ENCODE measurements at regions not wholly inside any gene's neighbourhood (a gene's known extent, or its start where the extent isn't known, plus 50 kb on each side); places are given as distances from the start of the nearest gene placed in this dataset.
A peak's percentile ranks its signal among the peaks of the same experiment; 100 is the strongest.
"Not testable (repeated sequence)": the region's sequence is repeated elsewhere in the genome, so short reads cannot be mapped to it uniquely, and the experiment has no call there.

DNA sequence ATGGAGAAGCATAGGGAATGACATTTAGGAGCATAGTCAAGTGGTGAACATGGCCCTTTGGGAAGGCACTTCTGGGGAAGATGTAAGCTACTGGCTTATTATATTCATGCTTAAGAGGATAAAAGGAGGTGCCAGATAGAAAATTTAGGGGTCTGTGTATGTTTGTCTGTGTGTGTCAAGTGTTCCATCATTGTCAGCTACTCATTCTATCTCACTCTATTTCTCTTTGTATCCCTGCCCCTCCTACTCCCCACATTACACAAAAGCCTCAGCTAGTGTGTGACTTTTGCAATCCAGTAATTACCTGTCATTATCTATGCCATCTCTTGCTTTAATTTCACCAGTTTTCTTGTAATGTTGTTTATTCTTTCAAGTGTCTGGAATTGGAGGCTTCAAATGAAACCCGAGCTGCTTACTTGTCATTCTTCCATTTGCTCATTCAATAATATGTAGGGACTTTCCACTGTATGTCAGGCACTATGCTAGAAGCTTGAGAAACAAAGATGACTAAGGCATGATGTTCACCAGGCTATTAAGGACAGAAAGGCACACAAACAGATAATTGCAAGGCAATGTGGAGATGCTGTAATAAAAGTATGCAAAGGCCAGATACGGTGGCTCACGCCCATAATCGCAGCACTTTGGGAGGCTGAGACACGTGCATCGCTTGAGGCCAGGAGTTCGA lies 229.8 kb upstream of the TEX13C start:
- no peak for DNase-seq

DNA sequence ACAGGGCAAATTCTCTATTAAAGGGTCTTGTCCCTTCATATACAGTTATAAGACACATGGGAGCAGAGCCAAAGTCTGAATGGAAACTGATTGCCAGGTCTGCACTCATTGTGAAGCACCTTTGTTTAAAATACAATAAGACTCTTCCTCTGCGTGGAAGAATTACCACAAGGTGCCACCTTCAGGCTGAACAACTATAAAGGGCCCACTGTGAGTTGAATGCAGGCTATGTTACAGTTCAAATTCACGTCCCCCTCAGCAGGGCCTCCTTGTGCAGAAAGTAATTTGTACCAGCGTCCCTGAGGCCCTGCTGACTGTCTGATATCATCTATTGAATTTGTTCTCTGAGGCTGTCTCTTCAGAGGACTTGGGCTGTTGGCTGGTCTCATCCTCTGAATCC lies 225.8 kb upstream of the TEX13C start:
- DNase-seq = no peak

DNA sequence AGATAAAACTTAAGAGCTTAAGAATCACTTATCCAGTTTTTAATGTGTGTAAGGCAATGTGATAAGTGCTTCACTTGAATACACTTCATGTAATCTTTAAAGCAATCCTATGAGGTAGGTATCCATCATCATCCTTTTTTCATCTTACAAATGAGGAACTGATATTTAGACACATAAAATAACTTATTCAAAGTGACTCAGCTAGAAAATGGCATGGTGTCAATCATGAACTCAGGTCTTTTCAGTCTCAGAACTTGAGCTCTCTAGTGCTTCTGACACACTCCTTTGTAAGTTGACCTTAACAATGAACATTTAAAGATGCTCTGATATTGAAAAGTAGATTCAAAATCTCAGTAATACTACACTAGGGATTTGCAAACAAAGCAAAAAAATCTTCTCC lies 224.8 kb upstream of the TEX13C start:
- DNase-seq = no peak

DNA sequence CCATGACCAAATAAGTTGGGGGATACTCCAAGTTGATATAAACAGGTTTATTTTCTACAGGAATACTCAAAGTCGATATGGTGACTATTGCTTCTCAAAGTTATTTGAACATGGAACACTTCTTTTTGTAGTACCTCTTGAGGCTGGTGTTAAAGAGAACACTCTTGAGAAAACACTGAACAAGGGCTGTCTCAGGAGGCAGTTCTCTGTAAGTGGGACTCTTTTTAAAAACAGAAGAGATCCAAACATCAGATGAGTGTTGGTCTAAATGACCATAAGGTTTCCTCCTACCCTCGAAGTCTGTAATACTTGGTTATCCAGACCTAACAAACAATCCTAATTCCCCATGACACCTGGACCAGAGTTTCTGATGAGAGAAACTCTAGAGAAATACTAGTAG lies 223.2 kb upstream of the TEX13C start:
- no peak for DNase-seq

DNA sequence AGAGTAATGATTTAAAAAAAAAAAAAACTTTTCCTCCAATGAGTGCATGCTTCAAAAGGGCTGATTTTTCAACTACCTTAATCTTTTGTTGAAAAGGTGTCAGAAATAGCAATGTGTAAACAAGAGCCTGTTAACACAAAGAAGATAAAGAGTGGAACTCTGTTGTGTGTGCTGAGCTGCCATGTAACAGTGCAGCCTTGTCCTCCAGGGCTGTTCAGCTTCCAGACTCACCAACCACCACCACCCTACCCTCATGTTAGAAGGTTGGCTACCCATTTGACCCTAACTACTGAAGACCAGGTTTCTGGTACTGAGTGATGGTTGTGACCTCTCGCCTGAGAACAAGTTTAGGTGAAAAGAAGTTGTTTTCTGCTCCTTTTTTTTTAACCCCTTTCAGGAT lies 222.8 kb upstream of the TEX13C start:
- DNase-seq = no peak

DNA sequence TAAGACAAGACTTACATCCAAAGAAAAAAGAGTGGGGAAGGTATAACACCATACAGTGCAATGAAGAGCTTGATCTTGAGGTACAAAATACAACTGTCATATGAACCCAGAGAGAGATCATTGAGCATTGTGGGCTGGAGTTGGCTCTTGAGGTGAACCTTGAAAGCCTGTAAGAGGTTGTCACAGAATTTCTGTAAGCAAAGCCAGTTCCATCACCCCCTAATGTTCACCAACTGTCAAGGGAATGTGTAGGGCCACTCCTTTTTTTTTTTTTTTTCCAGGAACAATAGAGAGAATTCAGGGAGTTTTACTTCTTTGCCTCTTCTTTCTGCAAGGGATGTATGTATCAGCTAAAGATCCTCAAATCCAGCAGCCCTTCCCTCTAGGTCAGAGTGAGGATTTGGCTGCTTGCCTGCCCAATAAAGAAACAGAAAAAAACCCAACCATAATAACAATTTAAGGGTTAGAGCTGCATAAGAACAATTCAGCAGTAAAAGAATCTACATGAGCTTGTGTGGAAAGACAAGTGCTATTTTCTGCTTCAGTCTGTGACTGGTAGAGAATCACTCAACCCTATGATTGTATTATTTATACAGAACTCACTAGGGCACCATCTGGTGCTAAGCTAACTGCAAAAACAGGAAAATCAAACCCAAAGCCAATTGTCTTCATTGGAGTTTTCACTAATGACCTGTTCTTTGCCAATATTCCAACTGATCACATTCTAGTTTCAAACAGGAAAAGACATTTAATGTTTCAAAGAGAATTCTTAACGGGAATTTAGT lies 217.5 kb upstream of the TEX13C start:
- DNase-seq = no peak

DNA sequence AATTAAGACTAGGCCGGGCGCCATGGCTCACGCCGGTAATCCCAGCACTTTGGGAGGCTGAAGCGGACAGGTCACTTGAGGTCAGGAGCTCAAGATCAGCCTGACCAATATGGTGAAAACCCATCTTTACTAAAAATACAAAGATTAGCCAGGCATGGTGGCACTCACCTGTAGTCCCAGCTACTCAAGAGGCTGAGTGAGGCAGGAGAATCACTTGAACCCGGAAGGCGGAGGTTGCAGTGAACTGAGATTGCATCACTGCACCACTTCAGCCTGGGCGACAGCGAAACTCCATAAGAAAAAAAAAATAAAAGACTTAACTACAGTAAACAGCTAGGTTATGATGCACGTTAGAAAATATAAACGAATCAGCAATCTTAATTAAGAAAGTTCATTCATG lies 216.0 kb upstream of the TEX13C start:
- no peak for DNase-seq

DNA sequence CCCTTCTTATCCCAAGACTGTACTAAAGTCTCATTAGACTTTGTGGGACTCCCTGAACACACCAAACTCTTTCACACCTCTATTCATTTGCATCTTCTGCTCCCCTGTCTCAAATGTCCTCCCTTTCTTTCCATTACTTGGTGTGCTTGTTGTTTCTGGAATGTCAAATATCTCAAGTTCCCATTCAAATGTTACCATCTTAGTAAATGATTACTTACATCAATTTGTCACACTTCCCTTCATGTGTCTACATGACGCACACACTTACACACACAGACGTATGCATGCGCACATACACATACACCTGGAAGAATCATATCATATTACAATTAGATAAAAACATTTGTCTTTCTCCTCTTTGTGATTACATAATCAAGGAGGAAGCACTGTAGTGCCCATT lies 210.8 kb upstream of the TEX13C start:
- DNase-seq = no peak

DNA sequence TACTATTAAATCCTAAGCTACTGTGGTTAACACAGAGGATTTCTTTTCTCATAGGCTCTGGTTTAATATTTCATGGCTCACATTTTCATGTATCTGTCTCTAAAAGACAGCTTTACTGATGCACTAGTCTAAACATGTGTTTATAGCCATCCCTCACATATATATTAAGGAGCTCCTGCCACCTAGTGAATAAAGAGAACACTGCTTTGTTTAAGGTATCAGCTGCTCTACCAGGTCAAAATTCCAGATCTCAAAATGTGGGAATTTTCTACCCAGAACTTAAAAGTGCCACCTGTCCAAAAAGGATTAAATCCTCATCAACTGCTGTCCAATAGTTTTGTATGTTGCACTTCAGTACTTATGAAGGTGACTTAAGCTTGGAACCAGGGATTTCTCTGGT lies 188.5 kb upstream of the TEX13C start:
- DNase-seq = peak; percentile 12

DNA sequence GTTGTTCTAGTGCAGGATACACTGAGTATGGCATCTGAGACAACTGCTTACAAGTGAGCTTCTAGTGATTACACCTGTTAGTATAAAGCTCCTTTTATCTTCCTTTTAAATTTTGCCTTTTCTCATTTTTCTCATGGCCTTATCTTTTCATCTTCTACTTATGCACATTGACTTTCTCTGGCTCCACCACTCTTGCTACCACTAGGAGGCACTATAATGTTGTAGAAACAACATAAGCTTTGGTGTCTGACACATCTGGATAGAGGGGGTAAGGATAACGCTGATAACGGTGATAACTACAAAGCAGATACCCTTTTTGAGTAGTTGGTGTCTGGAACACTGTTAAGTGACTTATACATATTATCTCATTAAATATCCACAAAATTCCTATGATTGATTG lies 187.4 kb upstream of the TEX13C start:
- no peak for DNase-seq

DNA sequence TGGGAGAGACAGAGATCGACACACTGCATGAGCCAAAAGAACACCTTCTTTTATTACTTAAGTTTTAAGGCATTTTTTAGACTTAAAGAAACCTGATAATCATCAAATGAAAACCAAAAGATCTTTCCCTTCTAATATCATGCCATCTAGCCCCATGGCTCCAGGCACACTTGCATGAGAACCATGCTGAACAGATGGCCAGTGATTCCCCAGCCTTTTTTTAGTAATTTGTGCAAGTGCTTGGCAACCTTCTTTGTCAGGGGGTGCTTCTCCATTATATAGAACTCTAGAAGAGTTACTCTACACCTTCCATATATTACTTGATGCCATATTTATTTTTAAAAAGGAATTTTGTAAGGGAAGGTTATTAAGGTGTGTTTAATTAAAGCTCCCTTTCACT lies 182.2 kb upstream of the TEX13C start:
- no peak for DNase-seq

DNA sequence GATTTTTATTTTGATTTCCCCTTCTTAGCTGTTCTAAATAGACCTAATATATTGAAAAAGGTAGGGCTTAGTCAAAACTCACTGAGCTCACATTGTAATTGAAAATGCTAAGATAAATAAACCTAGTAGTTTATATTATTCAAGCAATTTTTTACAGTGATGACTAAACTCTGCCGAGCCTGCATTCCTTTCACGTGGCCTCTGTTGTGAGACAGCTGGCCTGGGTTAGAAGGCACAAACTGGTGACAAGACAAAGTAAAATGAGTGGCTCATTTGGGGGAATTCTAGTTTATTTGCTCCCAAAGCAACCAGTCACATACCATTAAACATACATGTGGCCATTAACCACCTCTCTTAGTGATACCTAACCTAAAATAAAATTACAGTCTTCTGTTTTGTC lies 169.4 kb upstream of the TEX13C start:
- no peak for DNase-seq

DNA sequence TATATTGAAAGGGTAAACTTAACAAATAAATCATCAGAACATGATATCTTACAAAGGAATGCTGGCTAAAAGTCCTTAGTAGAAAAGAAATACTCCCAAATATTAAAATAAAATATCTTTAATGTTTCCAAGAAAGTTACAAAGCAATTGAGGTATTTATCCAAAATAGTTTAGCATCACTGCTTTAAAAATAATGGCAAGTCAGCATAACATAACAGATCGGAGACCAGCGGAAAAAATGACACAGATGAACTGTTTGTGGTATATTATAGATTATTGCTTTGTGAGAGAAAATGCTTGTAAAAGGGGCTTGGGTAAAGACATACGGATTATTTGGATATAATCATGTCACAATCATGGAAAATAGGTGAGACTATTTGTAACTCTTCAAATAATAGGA lies 168.5 kb upstream of the TEX13C start:
- DNase-seq = no peak

DNA sequence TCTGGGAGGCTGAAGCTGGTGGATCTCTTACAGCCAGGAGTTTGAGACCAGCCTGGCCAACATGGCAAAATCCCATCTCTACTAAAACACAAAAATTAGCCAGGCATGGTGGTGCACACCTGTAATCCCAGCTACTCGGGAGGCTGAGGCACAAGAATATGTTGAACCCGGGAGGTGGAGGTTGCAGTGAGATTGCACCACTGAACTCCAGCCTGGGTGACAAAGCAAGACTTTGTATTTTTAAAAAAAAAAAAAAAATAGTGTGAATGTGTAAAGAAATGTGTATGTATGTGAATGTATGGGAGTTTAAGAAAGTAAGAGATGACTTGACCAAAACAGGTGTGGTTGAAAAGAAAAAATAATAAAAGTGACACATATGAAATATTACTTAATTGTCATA lies 167.7 kb upstream of the TEX13C start:
- no peak for DNase-seq

DNA sequence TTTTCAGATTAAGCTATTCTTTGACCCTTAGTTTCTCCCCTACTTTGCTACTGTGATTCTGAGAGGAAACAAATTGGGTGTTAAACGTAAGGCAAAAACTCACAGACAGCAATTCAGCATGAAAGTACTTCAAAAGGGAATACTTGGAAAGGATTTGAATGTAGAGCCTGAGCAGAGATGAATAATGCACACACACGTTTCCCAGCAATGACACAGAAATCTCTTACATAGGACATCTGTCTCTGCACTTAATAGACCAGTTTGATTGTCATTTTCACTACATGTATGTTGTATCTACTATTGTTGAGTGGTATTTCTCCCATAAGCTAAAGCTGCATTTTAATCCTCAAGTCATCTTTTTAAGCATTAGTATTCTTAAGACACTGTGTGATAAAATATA lies 166.1 kb upstream of the TEX13C start:
- DNase-seq = no peak

DNA sequence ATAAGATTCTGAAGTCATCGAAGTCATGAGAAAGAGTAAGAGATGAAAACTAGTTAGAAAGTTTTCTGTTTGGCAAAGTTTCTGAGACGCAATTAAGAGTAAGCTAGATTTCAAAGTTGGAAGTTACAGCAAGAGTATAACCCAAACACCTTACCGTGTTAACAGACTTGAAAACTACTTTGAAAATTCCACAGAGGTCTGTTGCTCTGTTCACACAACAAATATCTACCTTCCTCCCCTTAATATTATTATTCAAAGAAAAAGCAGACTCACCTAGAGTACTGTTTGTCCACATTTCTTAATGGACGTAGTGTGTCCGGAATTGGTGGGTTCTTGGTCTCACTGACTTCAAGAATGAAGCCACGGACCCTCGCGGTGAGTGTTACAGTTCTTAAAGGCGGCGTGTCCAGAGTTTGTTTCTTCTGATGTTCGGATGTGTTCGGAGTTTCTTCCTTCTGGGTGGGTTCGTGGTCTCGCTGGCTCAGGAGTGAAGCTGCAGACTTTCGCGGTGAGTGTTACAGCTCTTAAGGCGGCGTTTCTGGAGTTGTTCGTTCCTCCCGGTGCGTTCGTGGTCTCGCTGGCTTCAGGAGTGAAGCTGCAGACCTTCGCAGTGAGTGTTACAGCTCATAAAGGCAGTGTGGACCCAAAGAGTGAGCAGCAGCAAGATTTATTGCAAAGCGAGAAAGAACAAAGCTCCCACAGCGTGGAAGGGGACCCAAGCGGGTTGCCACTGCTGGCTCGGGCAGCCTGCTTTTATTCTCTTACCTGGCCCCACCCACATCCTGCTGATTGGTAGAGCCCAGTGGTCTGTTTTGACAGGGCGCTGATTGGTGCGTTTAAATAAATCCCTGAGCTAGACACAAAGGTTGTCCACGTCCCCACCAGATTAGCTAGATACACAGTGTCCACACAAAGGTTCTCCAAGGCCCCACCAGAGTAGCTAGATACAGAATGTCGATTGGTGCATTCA lies 165.1 kb upstream of the TEX13C start:
- DNase-seq = not testable (repeated sequence)

DNA sequence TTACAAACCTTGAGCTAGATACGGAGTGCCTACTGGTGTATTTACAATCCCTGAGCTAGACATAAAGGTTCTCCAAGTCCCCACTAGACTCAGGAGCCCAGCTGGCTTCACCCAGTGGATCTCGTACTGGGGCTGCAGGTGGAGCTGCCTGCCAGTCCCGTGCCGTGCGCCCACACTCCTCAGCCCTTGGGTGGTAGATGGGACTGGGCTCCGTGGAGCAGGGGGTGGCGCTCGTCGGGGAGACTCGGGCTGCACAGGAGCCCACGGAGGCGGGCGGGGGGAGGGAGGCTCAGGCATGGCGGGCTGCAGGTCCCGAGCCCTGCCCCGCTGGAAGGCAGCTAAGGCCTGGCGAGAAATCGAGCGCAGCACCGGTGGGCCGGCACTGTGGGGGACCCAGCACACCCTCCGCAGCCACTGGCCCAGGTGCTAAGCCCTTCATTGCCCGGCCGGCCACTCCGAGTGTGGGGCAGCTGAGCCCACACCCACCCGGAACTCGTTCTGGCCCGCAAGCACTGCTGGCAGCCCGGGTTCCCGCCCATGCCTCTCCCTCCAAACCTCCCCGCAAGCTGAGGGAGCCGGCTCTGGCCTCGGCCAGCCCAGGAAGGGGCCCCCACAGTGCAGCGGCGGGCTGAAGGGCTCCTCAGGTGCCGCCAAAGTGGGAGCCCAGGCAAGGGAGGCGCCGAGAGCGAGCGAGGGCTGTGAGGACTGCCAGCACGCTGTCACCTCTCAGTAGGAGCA lies 164.2 kb upstream of the TEX13C start:
- not testable (repeated sequence) for DNase-seq

DNA sequence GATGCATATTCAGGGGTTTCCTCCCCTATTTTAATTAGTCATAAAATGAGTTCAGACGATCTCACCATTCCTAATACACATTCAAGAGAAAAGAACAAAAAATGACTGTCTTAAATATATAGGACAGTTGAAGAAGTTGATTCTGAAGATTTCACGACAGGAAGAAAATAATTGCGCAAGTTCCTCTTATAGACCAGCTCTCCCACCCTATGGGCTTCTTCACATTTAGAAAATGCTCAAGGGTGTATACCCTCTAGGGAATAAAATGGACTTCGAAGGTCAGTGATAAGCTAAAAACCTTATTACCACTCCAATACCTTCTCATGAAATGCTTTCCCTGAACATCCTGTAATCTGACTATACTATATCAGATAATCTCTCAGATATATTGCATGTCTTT lies 149.2 kb upstream of the TEX13C start:
- no peak for DNase-seq

DNA sequence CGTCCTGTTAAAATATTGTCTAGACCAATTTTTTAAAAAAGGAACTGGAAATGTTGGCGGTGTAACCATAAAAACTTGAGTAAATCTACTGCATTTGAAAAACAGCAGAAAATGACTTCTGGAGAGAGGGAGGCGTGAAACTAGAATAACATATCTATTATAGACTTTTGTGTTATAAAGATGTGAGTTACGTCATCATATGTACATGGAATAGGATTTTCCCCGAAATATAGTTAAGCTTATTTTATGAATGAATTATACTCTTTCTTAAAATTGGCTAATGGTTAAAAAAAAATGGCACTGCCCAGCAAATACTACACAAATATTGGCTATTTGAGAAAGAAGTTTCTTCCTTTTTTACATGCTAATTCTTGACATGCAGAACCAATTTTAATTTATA lies 147.1 kb upstream of the TEX13C start:
- no peak for DNase-seq

DNA sequence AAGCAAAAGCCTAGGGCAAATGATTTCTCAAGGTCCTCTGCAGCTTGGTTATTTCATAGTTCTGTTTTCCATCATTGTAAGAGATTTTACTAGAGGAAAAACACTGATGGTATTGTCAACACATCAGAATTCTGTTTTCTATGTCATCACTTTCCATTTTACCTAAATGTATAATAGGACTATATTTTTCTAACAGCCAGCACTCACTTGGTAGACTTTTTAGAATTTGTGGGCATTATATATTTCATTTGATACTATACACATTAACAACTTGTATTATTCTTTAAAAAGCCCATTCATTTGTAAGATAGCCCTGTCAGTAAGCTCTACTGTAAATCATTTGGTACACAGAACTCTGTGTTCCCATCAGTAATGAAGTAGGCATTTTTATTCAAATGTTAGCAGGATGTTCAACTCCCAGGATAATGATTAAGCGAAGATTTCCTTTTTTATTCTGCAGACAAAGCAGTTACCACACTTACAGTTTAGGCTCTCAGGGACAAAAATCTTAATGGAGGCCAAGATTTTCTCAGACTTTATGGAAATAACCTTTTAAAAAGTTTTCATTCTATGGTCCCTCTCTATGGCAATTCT lies 143.6 kb upstream of the TEX13C start:
- DNase-seq = no peak

DNA sequence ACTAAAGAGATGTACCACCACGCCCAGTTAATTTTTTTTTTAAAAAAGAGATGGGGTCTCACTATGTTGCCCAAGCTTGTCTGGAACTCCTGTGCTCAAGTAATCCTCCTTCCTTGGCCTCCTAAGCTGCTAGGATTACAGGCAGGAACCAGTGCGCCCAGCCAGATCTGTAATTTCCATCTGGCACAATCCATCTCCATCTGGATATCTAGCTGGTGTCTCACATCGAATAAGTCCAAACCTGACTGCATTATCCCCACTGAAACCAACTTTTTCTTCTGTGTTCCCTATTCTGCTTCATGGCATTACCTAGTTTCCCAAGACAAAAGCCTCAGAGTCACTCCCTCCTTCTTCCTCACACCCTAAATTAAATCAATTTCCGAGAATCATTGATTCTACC lies 125.8 kb upstream of the TEX13C start:
- no peak for DNase-seq

DNA sequence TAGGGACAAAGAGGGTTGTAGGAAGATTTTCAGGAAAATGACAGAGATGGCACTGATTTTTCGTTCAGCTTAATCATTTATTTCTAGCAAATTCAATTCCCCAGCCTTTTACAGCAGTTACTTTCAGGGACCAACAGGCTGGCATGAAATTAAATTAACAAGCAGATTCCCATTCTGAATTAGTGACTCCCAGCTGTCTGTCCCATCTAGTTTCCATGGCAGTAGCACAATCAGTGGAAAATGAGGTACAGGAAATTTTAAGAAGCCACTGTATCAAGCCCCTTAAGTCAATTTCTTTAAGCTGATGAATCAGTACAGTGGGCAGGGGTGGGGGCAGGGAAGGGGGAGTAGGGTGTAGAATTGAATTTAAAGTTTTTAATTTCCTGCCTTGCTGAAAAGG lies 121.1 kb upstream of the TEX13C start:
- no peak for DNase-seq
